ENCODE measurements at regions not wholly inside any gene's neighbourhood (a gene's known extent, or its start where the extent isn't known, plus 50 kb on each side); places are given as distances from the start of the nearest gene placed in this dataset.

GRCh38 chr4:174120446-174121295 lies 162.8 kb downstream of the FBXO8 start:
- peak; percentile 30 for DNase-seq (ENCODE audit: low read depth, low spot score)

- DNase-seq (ENCODE audit: low read depth, low spot score), result no peak
Measured at GRCh38 chr4:174119830-174120229, 163.6 kb downstream of the FBXO8 start.

GRCh38 chr4:174119051-174119450 lies 164.4 kb downstream of the FBXO8 start:
- no peak for DNase-seq (ENCODE audit: low read depth, low spot score)

GRCh38 chr4:174118171-174118570 lies 165.3 kb downstream of the FBXO8 start:
- DNase-seq (ENCODE audit: low read depth, low spot score), result no peak

- no peak for DNase-seq (ENCODE audit: low read depth, low spot score)
Measured at GRCh38 chr4:174117445-174117844, 166.0 kb downstream of the FBXO8 start.

- DNase-seq (ENCODE audit: low read depth, low spot score), result no peak
Measured at GRCh38 chr4:174116021-174116420, 167.4 kb downstream of the FBXO8 start.

- DNase-seq (ENCODE audit: low read depth, low spot score), result no peak
Measured at GRCh38 chr4:174111422-174111821, 172.0 kb downstream of the FBXO8 start.

GRCh38 chr4:174110180-174110579 lies 173.3 kb downstream of the FBXO8 start:
- no peak for DNase-seq (ENCODE audit: low read depth, low spot score)

GRCh38 chr4:174107746-174108354 lies 175.6 kb downstream of the FBXO8 start:
- DNase-seq (ENCODE audit: low read depth, low spot score), result no peak

- no peak for DNase-seq (ENCODE audit: low read depth, low spot score)
Measured at GRCh38 chr4:174105202-174105601, 178.3 kb downstream of the FBXO8 start.

GRCh38 chr4:174100910-174101309 lies 182.6 kb downstream of the FBXO8 start:
- no peak for DNase-seq (ENCODE audit: low read depth, low spot score)

- no peak for DNase-seq (ENCODE audit: low read depth, low spot score)
Measured at GRCh38 chr4:174099712-174100111, 183.8 kb downstream of the FBXO8 start.

GRCh38 chr4:174096999-174097398 lies 186.5 kb downstream of the FBXO8 start:
- no peak for DNase-seq (ENCODE audit: low read depth, low spot score)

- no peak for DNase-seq (ENCODE audit: low read depth, low spot score)
Measured at GRCh38 chr4:174096456-174096855, 187.0 kb downstream of the FBXO8 start.

GRCh38 chr4:174091130-174091529 lies 192.3 kb downstream of the FBXO8 start:
- DNase-seq (ENCODE audit: low read depth, low spot score), result no peak

- DNase-seq (ENCODE audit: low read depth, low spot score), result no peak
Measured at GRCh38 chr4:174089711-174090110, 193.8 kb downstream of the FBXO8 start.

- no peak for DNase-seq (ENCODE audit: low read depth, low spot score)
Measured at GRCh38 chr4:174088795-174089194, 194.7 kb downstream of the FBXO8 start.

- DNase-seq (ENCODE audit: low read depth, low spot score), result no peak
Measured at GRCh38 chr4:174086829-174087799, 196.4 kb downstream of the FBXO8 start.

- no peak for DNase-seq (ENCODE audit: low read depth, low spot score)
Measured at GRCh38 chr4:174084981-174085380, 198.5 kb downstream of the FBXO8 start.

GRCh38 chr4:174084542-174084941 lies 198.9 kb downstream of the FBXO8 start:
- DNase-seq (ENCODE audit: low read depth, low spot score), result no peak

- no peak for DNase-seq (ENCODE audit: low read depth, low spot score)
Measured at GRCh38 chr4:174080361-174080760, 203.1 kb downstream of the FBXO8 start.

GRCh38 chr4:174071595-174071994 lies 211.9 kb downstream of the FBXO8 start:
- no peak for DNase-seq (ENCODE audit: low read depth, low spot score)
